BJ (cell line): ENCODE measurements at regions not wholly inside any gene's neighbourhood (a gene's known extent, or its start where the extent isn't known, plus 50 kb on each side); places are given as distances from the start of the nearest gene placed in this dataset.

Experiments used
- CTCF ChIA-PET: fragments of 350-600 bp; formaldehyde crosslinking; extraction: SDS; loops from one replicate; lab custom pipeline; 2021; ENCODE audit warnings: antibody characterized with exemption, inconsistent platforms; lab: Yijun Ruan, JAX
- POLR2A ChIA-PET: fragments of 300-600 bp; sonication (Branson Sonifier 250); formaldehyde crosslinking; extraction: SDS; loops from one replicate; lab custom pipeline; 2021; ENCODE audit warnings: antibody characterized with exemption; lab: Charles Lee
- DNase-seq: peaks from one replicate; pipeline ENCODE4 v3.0.0-alpha.2; 2011; ENCODE audit warnings: low read depth
- H3K27me3 ChIP-seq: 2 replicates; pipeline ENCODE4 v1.6.0; 2011; ENCODE audit warnings: low read length; ENCODE audit not compliant: control insufficient read depth, insufficient read depth
- H3K36me3 ChIP-seq: 2 replicates; pipeline ENCODE4 v1.5.1; 2011; ENCODE audit warnings: low read length; ENCODE audit not compliant: control insufficient read depth, insufficient read depth
- H3K4me3 ChIP-seq: 2 replicates; pipeline ENCODE4 v1.5.1; 2011; ENCODE audit warnings: low read depth, mild to moderate bottlenecking, control low read depth, low read length
- TF ChIP-seq, protein P1 (sequence below): IDR thresholded peaks from 2 replicates; pipeline ENCODE4 v1.5.1; 2011; ENCODE audit warnings: low read depth, mild to moderate bottlenecking, control low read depth, inconsistent platforms, low read length, moderate library complexity; ENCODE audit not compliant: insufficient read depth

- no peaks in the 10 kb centered on the region for H3K36me3 ChIP-seq
- H3K27me3 ChIP-seq, result no peaks in the 10 kb centered on the region
- ChIA-PET POLR2A (no interaction called here), CTCF (no interaction called here)
- DNase-seq, result no peak
- no peak overlapping the region for H3K4me3 ChIP-seq
- TF ChIP-seq, protein P1, sequence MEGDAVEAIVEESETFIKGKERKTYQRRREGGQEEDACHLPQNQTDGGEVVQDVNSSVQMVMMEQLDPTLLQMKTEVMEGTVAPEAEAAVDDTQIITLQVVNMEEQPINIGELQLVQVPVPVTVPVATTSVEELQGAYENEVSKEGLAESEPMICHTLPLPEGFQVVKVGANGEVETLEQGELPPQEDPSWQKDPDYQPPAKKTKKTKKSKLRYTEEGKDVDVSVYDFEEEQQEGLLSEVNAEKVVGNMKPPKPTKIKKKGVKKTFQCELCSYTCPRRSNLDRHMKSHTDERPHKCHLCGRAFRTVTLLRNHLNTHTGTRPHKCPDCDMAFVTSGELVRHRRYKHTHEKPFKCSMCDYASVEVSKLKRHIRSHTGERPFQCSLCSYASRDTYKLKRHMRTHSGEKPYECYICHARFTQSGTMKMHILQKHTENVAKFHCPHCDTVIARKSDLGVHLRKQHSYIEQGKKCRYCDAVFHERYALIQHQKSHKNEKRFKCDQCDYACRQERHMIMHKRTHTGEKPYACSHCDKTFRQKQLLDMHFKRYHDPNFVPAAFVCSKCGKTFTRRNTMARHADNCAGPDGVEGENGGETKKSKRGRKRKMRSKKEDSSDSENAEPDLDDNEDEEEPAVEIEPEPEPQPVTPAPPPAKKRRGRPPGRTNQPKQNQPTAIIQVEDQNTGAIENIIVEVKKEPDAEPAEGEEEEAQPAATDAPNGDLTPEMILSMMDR, result no peak
These were observed 159.0 kb upstream of the LHX5 start for GRCh38 chr12:113630625-113631024.

DNA sequence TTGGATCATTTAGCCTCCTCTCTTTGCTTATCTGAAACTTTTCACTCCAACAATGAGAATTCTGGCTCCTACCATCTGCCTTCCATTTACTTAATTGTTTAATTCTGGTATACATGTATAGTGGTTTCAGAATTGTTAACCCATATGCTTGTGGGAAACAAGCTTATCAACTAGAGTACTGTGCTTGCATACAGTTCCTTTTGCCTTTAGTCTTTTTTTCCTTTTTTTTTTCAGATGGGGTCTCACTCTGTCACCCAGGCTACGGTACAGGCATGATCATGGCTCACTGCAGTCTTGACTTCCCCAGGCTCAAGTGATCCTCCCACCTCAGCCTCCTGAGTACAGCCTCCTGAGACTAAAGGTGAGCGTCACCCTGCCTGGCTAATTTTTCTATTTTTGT, 153.8 kb upstream of the LHX5 start:
- Histone ChIP-seq H3K4me3 (no peak overlapping the region), H3K36me3 (no peaks in the 10 kb centered on the region), H3K27me3 (no peaks in the 10 kb centered on the region)
- TF ChIP-seq, protein P1, result no peak
- POLR2A ChIA-PET, result no interaction called here
- CTCF ChIA-PET, result no interaction called here
- no peak for DNase-seq

DNA sequence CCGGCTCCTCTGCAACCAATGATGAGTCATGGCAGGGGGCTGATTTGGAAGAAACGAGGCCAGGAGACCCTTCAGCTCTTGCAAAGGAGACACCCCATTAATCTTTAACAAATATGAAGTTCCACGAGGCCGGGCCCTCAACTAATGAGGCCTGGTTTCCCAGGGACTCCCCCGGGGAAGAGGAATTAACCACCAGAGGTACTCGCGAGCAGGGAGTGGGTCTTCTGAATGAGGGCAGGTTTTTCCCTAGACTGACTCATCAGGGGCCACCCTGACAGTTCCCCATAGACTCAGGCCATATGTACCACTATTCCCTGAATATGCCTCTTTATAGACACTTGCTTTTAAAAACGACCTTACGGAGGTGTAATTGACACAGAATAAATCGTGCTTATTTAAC, 150.7 kb upstream of the LHX5 start:
- no peaks in the 10 kb centered on the region for H3K27me3 ChIP-seq
- no peaks in the 10 kb centered on the region for H3K36me3 ChIP-seq
- ChIA-PET POLR2A (no interaction called here), CTCF (no interaction called here)
- TF ChIP-seq, protein P1, result no peak
- no peak overlapping the region for H3K4me3 ChIP-seq
- no peak for DNase-seq

DNA sequence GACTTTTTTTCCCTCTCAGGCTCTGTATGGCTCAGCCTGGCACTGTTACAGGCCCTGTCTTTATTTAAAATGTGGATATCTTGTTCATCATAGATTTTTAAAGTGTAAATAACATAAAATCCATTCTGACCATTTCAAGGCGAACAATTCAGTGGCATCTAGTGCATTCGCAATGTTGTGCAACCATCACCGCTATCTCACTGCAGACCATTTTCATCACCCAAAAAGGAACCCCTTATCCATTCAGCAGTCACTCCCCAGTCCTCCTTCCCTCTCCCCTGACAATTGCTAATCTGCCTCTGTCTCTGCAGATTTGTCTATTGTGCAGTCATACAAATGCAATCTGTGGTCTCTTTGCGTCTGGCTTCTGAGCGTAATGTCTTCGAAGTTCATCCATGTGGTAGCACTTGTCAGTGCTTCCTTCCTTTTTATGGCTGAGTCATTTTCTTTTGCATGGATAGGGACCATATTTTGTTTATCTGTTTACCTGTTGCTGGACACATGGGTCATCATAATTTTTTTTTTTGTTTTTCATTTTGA, 148.8 kb upstream of the LHX5 start:
- ChIA-PET CTCF (no interaction called here), POLR2A (no interaction called here)
- Histone ChIP-seq H3K27me3 (no peaks in the 10 kb centered on the region), H3K36me3 (no peaks in the 10 kb centered on the region), H3K4me3 (no peak overlapping the region)
- TF ChIP-seq, protein P1, result no peak
- DNase-seq, result no peak

GRCh38 chr12:113619202-113619601, 147.5 kb upstream of the LHX5 start:
- TF ChIP-seq, protein P1, result no peak
- H3K36me3 ChIP-seq, result no peaks in the 10 kb centered on the region
- no peaks in the 10 kb centered on the region for H3K27me3 ChIP-seq
- ChIA-PET CTCF (no interaction called here), POLR2A (no interaction called here)
- H3K4me3 ChIP-seq, result no peak overlapping the region
- no peak for DNase-seq
